H1 (cell line): ENCODE measurements at regions not wholly inside any gene's neighbourhood (a gene's known extent, or its start where the extent isn't known, plus 50 kb on each side); places are given as distances from the start of the nearest gene placed in this dataset.

Experiments
- CTCF ChIA-PET: fragments of 300-600 bp; sonication (Branson Sonifier 250); formaldehyde crosslinking; loops from one replicate; lab custom pipeline; 2021; ENCODE audit not compliant: partially characterized antibody; lab: Charles Lee
- POLR2A ChIA-PET: fragments of 300-600 bp; sonication (Branson Sonifier 250); formaldehyde crosslinking; loops from one replicate; lab custom pipeline; 2021; ENCODE audit warnings: inconsistent platforms; ENCODE audit not compliant: partially characterized antibody; lab: Charles Lee
- DNase-seq, 2 experiments: peaks; one replicate each; pipeline versions ENCODE4 v3.0.0 to v3.0.0-alpha.2; 2010 to 2022; ENCODE audit warnings: low spot score in 2 of 2, low read depth in 1 of 2, mixed read lengths in 1 of 2
- FAIRE-seq: peaks from 2 replicates; lab custom pipeline; 2011; peaks lifted over from hg19 to GRCh38; lab: Jason Lieb, UNC
- H2AFZ ChIP-seq: 2 replicates; pipeline ENCODE4 v1.8.1; 2012; ENCODE audit warnings: low read length, inconsistent platforms
- H2AK5ac ChIP-seq: 2 replicates; pipeline ENCODE4 v1.6.1; 2013; ENCODE audit warnings: low read depth, low read length
- H2BK120ac ChIP-seq: replicated peaks from 2 replicates; pipeline ENCODE3; 2013; ENCODE audit warnings: low read depth, low read length, inconsistent platforms
- H2BK12ac ChIP-seq: 2 replicates; pipeline ENCODE4 v1.6.1; 2013; ENCODE audit warnings: low read depth, low read length
- H2BK15ac ChIP-seq: 2 replicates; pipeline ENCODE4 v1.6.1; 2013; ENCODE audit warnings: low read length
- H2BK20ac ChIP-seq: 2 replicates; pipeline ENCODE4 v1.6.1; 2013; ENCODE audit warnings: low read length
- H2BK5ac ChIP-seq: 2 replicates; pipeline ENCODE4 v1.6.1; 2013; ENCODE audit warnings: low read depth, low read length
- H3K14ac ChIP-seq: 2 replicates; pipeline ENCODE4 v1.6.1; 2013; ENCODE audit warnings: inconsistent platforms; ENCODE audit not compliant: insufficient read length
- H3K18ac ChIP-seq: 2 replicates; pipeline ENCODE4 v1.6.1; 2013; ENCODE audit warnings: low read length; ENCODE audit errors: extremely low read depth
- H3K23ac ChIP-seq: 2 replicates; pipeline ENCODE4 v1.6.1; 2013; ENCODE audit warnings: inconsistent platforms; ENCODE audit not compliant: insufficient read length
- H3K23me2 ChIP-seq: 2 replicates; pipeline ENCODE4 v1.6.1; 2013; ENCODE audit warnings: low read depth, low read length
- H3K27ac ChIP-seq: 2 replicates; pipeline ENCODE4 v1.6.1; 2011; ENCODE audit warnings: low read depth, low read length, inconsistent platforms
- H3K27me3 ChIP-seq, 4 experiments: replicated peaks in 1 of 4; 1 replicate in 1 of 4; 2 replicates in 3 of 4; pipeline versions ENCODE4 v1.6.1 to v1.8.1; 2011 to 2013; ENCODE audit warnings: low read length in 3 of 4, mild to moderate bottlenecking in 3 of 4, inconsistent platforms in 2 of 4, mixed read lengths in 2 of 4, moderate library complexity in 1 of 4; ENCODE audit not compliant: control insufficient read depth in 3 of 4, insufficient read depth in 3 of 4; ENCODE audit errors: extremely low read depth in 1 of 4
- H3K36me3 ChIP-seq, 4 experiments: 2 replicates each; pipeline versions ENCODE4 v1.6.1 to v1.8.1; 2011 to 2013; ENCODE audit warnings: mild to moderate bottlenecking in 4 of 4, low read length in 3 of 4, moderate library complexity in 2 of 4, control low read depth in 1 of 4, inconsistent platforms in 1 of 4; ENCODE audit not compliant: insufficient read depth in 4 of 4, control insufficient read depth in 2 of 4
- H3K4ac ChIP-seq: replicated peaks from 2 replicates; pipeline ENCODE3; 2013; ENCODE audit warnings: low read length, low read depth, mixed read lengths, inconsistent platforms; ENCODE audit not compliant: insufficient read length
- H3K4me1 ChIP-seq, 4 experiments: replicated peaks in 1 of 4; 1 replicate in 1 of 4; 2 replicates in 3 of 4; pipeline versions ENCODE4 v1.6.1 to v1.8.1; 2011 to 2013; ENCODE audit warnings: low read length in 3 of 4, inconsistent platforms in 2 of 4, mixed read lengths in 1 of 4; ENCODE audit not compliant: insufficient read depth in 4 of 4, control insufficient read depth in 3 of 4
- H3K4me2 ChIP-seq, 2 experiments: 2 replicates each; pipeline versions ENCODE4 v1.6.1 to v1.8.1; 2011 to 2013; ENCODE audit warnings: low read depth in 2 of 2, low read length in 2 of 2, control low read depth in 1 of 2, inconsistent platforms in 1 of 2, mild to moderate bottlenecking in 1 of 2; ENCODE audit not compliant: insufficient read depth in 1 of 2
- H3K4me3 ChIP-seq, 4 experiments: fragments of 200-600, 300-600 bp in 1 of 4; sonication (generic), shearing (Covaris generic), sonication (Bioruptor Twin) in 1 of 4; 2 replicates each; pipeline versions ENCODE4 v1.5.1 to v1.8.1; 2011 to 2016; ENCODE audit warnings: low read length in 4 of 4, low read depth in 3 of 4, control low read depth in 2 of 4, inconsistent platforms in 2 of 4, mild to moderate bottlenecking in 2 of 4, mixed read lengths in 1 of 4, moderate library complexity in 1 of 4; ENCODE audit not compliant: insufficient read depth in 2 of 4; ENCODE audit errors: extremely low read depth in 1 of 4
- H3K56ac ChIP-seq: replicated peaks from 2 replicates; pipeline ENCODE3; 2013; ENCODE audit warnings: low read depth, mild to moderate bottlenecking, mixed read lengths, low read length, inconsistent platforms; ENCODE audit not compliant: insufficient read length
- H3K79me1 ChIP-seq: 2 replicates; pipeline ENCODE4 v1.6.1; 2013; ENCODE audit warnings: low read depth, low read length, control low read depth
- H3K79me2 ChIP-seq, 2 experiments: 2 replicates each; pipeline versions ENCODE4 v1.6.1 to v1.8.1; 2012 to 2013; ENCODE audit warnings: low read length in 2 of 2, mild to moderate bottlenecking in 2 of 2, inconsistent platforms in 1 of 2; ENCODE audit not compliant: insufficient read depth in 2 of 2, control insufficient read depth in 1 of 2
- H3K9ac ChIP-seq, 4 experiments: replicated peaks in 1 of 4; 1 replicate in 1 of 4; 2 replicates in 3 of 4; pipeline versions ENCODE4 v1.6.1 to v1.8.1; 2011 to 2013; ENCODE audit warnings: low read depth in 3 of 4, low read length in 3 of 4, control low read depth in 2 of 4, mild to moderate bottlenecking in 2 of 4, moderate library complexity in 2 of 4, inconsistent platforms in 1 of 4; ENCODE audit errors: extremely low read depth in 1 of 4
- H3K9me3 ChIP-seq, 2 experiments: 2 replicates each; pipeline versions ENCODE4 v1.6.1 to v1.8.1; 2012 to 2013; ENCODE audit warnings: mild to moderate bottlenecking in 2 of 2, moderate library complexity in 2 of 2, control low read depth in 1 of 2, inconsistent platforms in 1 of 2, low read depth in 1 of 2, low read length in 1 of 2, mixed read lengths in 1 of 2; ENCODE audit not compliant: insufficient read depth in 2 of 2
- H4K20me1 ChIP-seq, 2 experiments: replicated peaks in 1 of 2; 2 replicates each; pipeline versions ENCODE3 to v1.8.1; 2011 to 2013; ENCODE audit warnings: inconsistent platforms in 2 of 2, low read length in 2 of 2, mild to moderate bottlenecking in 1 of 2; ENCODE audit not compliant: insufficient read depth in 2 of 2, control insufficient read depth in 1 of 2
- H4K5ac ChIP-seq: 2 replicates; pipeline ENCODE4 v1.6.1; 2013; ENCODE audit warnings: low read length, low read depth, mixed read lengths, inconsistent platforms; ENCODE audit not compliant: insufficient read length
- H4K8ac ChIP-seq: 2 replicates; pipeline ENCODE4 v1.8.0; 2013; ENCODE audit warnings: mild to moderate bottlenecking, moderate library complexity, low read length, inconsistent platforms; ENCODE audit not compliant: insufficient read depth; ENCODE audit errors: extremely low read depth
- H4K91ac ChIP-seq: replicated peaks from 2 replicates; pipeline ENCODE3; 2013; ENCODE audit warnings: low read length, mixed read lengths, inconsistent platforms; ENCODE audit not compliant: insufficient read length
- CHD2 ChIP-seq: IDR thresholded peaks from 2 replicates; pipeline ENCODE4 v1.6.1; 2012; ENCODE audit warnings: low read length, improper control_type of control experiment
- CTCF ChIP-seq, 3 experiments: IDR thresholded peaks; 1 replicate in 2 of 3; 2 replicates in 1 of 3; pipeline versions ENCODE4 v1.5.1 to v1.6.1; 2011; ENCODE audit warnings: low read length in 3 of 3, mild to moderate bottlenecking in 3 of 3, inconsistent platforms in 2 of 3, low read depth in 1 of 3, moderate library complexity in 1 of 3; ENCODE audit not compliant: insufficient read depth in 1 of 3; ENCODE audit errors: control extremely low read depth in 1 of 3
- HDAC2 ChIP-seq, 2 experiments: fragments of 300-600 bp in 1 of 2; sonication (generic) in 1 of 2; IDR thresholded peaks; 2 replicates each; pipeline ENCODE4 v1.6.1; 2011 to 2012; ENCODE audit warnings: low read depth in 2 of 2, low read length in 2 of 2, mild to moderate bottlenecking in 2 of 2, moderate library complexity in 2 of 2, borderline replicate concordance in 1 of 2, inconsistent platforms in 1 of 2
- KDM1A ChIP-seq: fragments of 200-600, 300-600 bp; sonication (generic); IDR thresholded peaks from 2 replicates; pipeline ENCODE4 v1.7.1; 2016; ENCODE audit warnings: mild to moderate bottlenecking, low read length, borderline replicate concordance
- POLR2A ChIP-seq, 2 experiments: IDR thresholded peaks; 1 replicate in 1 of 2; 2 replicates in 1 of 2; pipeline ENCODE4 v1.6.1; 2011; ENCODE audit warnings: low read depth in 2 of 2, low read length in 2 of 2, mild to moderate bottlenecking in 2 of 2; ENCODE audit errors: control extremely low read depth in 1 of 2
- RNF2 ChIP-seq: fragments of 200-900, 300-1000 bp; sonication (generic); IDR thresholded peaks from 2 replicates; pipeline ENCODE4 v1.7.1; 2016; ENCODE audit warnings: borderline replicate concordance, low read depth, mild to moderate bottlenecking, antibody characterized with exemption, low read length; ENCODE audit not compliant: poor library complexity, severe bottlenecking; ENCODE audit errors: missing control alignments
- SIRT6 ChIP-seq: IDR thresholded peaks from one replicate; pipeline ENCODE4 v1.7.1; 2012; ENCODE audit warnings: low read length, inconsistent platforms
- SP2 ChIP-seq: IDR thresholded peaks from 2 replicates; pipeline ENCODE4 v1.6.1; 2012; ENCODE audit warnings: mild to moderate bottlenecking, low read length, inconsistent platforms
- WGBS, 2 experiments: shearing (Covaris generic) in 1 of 2; methylation state at CpG; one replicate each; pipeline versions ENCODE4 v1.1.6 to v1.1.7; 2013 to 2015; ENCODE audit warnings: low lambda C conversion rate in 2 of 2, mixed read lengths in 2 of 2, inconsistent platforms in 1 of 2, low coverage in 1 of 2, missing lambda C conversion rate in 1 of 2; ENCODE audit not compliant: insufficient replicate concordance in 2 of 2, insufficient coverage in 1 of 2, insufficient read length in 1 of 2; ENCODE audit errors: extremely low coverage in 1 of 2, missing lambda C conversion rate in 1 of 2; 5-methylcytosine and 5-hydroxymethylcytosine counted together
- TF ChIP-seq, protein P1 (sequence below): IDR thresholded peaks from 2 replicates; pipeline ENCODE4 v1.6.1; 2011; ENCODE audit warnings: low read depth, mild to moderate bottlenecking, low read length; ENCODE audit not compliant: insufficient read depth

DNA sequence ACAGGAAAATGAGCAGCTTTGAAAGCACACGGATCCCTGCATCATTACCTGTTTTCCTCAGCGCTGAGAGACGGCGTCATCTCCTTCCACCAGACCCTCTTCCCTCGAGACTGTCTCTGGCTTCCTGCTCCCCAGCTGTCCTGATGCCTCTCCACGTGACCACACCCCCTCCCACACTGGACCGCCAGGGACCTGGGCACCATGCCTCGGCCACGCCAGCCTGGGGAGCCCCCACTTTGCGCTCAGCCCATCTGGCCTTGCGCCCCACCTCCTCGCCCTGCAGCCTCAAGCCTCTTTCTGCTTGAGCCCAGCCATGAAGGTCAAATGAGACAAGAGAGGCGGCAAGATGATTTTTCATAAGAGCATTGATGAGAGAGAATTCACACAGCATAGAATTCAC, 66.0 kb upstream of the ACKR3 start:
- no peak overlapping the region for H3K27ac ChIP-seq
- no peaks in the 10 kb centered on the region for H3K9me3 ChIP-seq
- no peak overlapping the region for H3K14ac ChIP-seq
- no peak overlapping the region for H4K5ac ChIP-seq
- 93% methylated on average over 13 of the region's 13 CpGs; no CpG with 5 or more reads in 1 of the 2 experiments for WGBS, 2 experiments
- H4K91ac ChIP-seq: no peak overlapping the region
- no peaks in the 10 kb centered on the region for H4K20me1 ChIP-seq
- no peak overlapping the region for H3K4me2 ChIP-seq
- 0 out of 2 replicates have a peak overlapping the region, but pooled peaks have one; percentile 28 for H2AFZ ChIP-seq
- H2BK15ac ChIP-seq: no peak overlapping the region
- no peaks in the 10 kb centered on the region for H3K4me1 ChIP-seq
- no peak overlapping the region for H2BK120ac ChIP-seq
- ChIA-PET POLR2A (no interaction called here), CTCF (interaction anchor here (1.2 to 3.6 kb wide), 4 partner anchors 10 to 558 kb away, joined by 3 to 27 read pairs (median 5); partner anchors contain the start of gene ACKR3)
- 0 out of 2 replicates have a peak overlapping the region, but pooled peaks have one; percentile 60 for H2BK12ac ChIP-seq
- H4K8ac ChIP-seq: no peak overlapping the region; the same call in 1 of the 2 replicates
- DNase-seq (no peak), FAIRE-seq (no peak)
- peaks cover 2% of the 10 kb centered on the region; the same call in 1 of the 2 replicates for H3K23me2 ChIP-seq
- H3K79me1 ChIP-seq: no peaks in the 10 kb centered on the region
- H2AK5ac ChIP-seq: no peak overlapping the region
- no peak overlapping the region for H3K18ac ChIP-seq
- no peak overlapping the region for H2BK5ac ChIP-seq
- no peaks in the 10 kb centered on the region for H3K79me2 ChIP-seq
- no peak overlapping the region for H3K23ac ChIP-seq
- no peak overlapping the region for H3K4ac ChIP-seq
- no peaks in the 10 kb centered on the region; a peak in 1 of 7 replicates for H3K27me3 ChIP-seq
- no peak overlapping the region for H3K56ac ChIP-seq
- no peak overlapping the region for H3K4me3 ChIP-seq
- no peaks in the 10 kb centered on the region for H3K36me3 ChIP-seq
- H3K9ac ChIP-seq: no peak overlapping the region
- H2BK20ac ChIP-seq: no peak overlapping the region
- TF ChIP-seq, protein P1, sequence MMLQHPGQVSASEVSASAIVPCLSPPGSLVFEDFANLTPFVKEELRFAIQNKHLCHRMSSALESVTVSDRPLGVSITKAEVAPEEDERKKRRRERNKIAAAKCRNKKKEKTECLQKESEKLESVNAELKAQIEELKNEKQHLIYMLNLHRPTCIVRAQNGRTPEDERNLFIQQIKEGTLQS: no peak
- TF ChIP-seq RNF2 (no peak), CTCF (IDR thresholded peaks at IDR 0.05; ENCODE audit: control extremely low read depth in 1 of 3, insufficient read depth in 1 of 3, low read depth in 1 of 3, low read length in 3 of 3) (no peak), KDM1A (no peak), CHD2 (no peak), SP2 (no peak), POLR2A (IDR thresholded peaks at IDR 0.05; ENCODE audit: control extremely low read depth in 1 of 2, low read depth in 2 of 2, low read length in 2 of 2) (no peak), SIRT6 (no peak), HDAC2 (IDR thresholded peaks at IDR 0.05; ENCODE audit: borderline replicate concordance in 1 of 2, low read depth in 2 of 2, low read length in 2 of 2) (no peak)
